GM10266 (cell line): ENCODE measurements at regions not wholly inside any gene's neighbourhood (a gene's known extent, or its start where the extent isn't known, plus 50 kb on each side); places are given as distances from the start of the nearest gene placed in this dataset.

Experiments used
- DNase-seq: peaks from one replicate; pipeline ENCODE4 v3.0.0; 2012; ENCODE audit errors: extremely low spot score
- CTCF ChIP-seq: IDR thresholded peaks from 2 replicates; pipeline ENCODE4 v1.5.1; 2012; ENCODE audit warnings: mild to moderate bottlenecking, low read depth; ENCODE audit not compliant: control insufficient read depth, insufficient read depth; ENCODE audit errors: missing control alignments

- no peak for TF ChIP-seq CTCF
- DNase-seq, result no peak
Measured at GRCh38 chr18:71665131-71665530, 879.0 kb downstream of the CBLN2 start.

- DNase-seq, result no peak
- TF ChIP-seq CTCF, result no peak
Measured at GRCh38 chr18:71643822-71644221, 900.3 kb downstream of the CBLN2 start.

GRCh38 chr18:71630696-71631095 is 913.4 kb downstream of the CBLN2 start:
- DNase-seq, result no peak
- TF ChIP-seq CTCF, result no peak

GRCh38 chr18:71625556-71626090 is 918.5 kb downstream of the CBLN2 start:
- no peak for TF ChIP-seq CTCF
- no peak for DNase-seq

- DNase-seq, result no peak
- TF ChIP-seq CTCF, result no peak
Measured at GRCh38 chr18:71598374-71598773, 945.8 kb downstream of the CBLN2 start.

GRCh38 chr18:71597219-71597618 is 946.9 kb downstream of the CBLN2 start:
- no peak for DNase-seq
- TF ChIP-seq CTCF, result no peak

- DNase-seq, result no peak
- no peak for TF ChIP-seq CTCF
Measured at GRCh38 chr18:71583252-71583651, 960.9 kb downstream of the CBLN2 start.
